ENCODE measurements at regions not wholly inside any gene's neighbourhood (a gene's known extent, or its start where the extent isn't known, plus 50 kb on each side); places are given as distances from the start of the nearest gene placed in this dataset.

DNA sequence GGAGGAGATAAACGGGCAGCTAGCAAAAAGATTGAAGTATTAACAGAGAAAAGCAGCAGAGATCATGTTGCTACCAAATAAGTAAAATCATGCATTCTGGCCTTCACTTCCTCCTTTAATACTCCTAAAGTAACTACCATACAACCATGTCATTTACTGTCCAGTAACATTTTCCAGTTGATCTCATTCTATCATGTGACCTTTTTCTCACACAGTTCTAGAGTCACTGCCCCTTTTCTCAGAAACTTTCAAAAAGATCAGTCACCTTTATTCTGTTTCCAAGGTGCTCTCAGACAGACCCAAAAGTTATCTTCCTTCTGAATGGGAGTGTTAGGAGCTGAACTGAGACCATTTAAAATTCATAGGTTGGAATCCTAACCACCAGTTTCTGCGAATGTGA lies 984.4 kb downstream of the FAM181B start:
- DNase-seq (ENCODE audit: low read depth in 2 of 2): no peak

DNA sequence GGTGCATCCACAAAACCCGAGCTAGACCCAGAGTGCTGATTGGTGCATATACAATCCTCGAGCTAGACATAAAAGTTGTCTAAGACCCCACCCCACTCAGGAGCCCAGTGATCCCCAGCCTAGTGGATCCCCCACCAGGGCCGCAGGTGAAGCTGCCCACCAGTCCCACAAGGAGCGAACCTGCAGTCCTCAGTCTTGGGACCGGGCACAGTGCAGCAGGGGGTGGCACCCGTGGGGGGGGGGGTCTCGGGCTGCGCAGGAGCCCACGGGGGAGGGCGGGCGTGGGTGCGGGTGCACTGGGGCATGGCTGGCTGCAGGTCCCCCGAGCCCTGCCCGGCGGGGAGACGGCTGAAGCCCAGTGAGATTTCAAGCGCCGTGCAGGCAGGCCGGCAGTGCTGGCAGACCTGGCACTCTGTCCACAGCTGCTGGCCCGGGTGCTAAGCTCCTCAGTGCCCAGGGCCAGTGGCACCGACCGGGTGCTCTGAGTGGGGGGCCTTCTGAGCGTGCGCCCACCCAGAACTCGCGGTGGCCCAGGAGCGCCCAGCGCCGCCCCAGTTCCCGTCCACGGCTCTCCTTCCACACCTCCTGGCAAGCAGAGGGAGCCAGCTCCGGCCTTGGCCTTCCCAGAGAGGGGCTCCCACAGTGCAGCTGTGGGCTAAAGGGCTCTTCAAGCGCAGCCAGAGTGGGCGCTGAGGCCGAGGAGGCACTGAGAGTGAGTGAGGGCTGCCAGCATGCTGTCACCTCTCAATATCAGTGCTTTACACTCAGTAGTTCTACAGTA lies 989.1 kb downstream of the FAM181B start:
- DNase-seq (ENCODE audit: low read depth in 2 of 2): no peak

DNA sequence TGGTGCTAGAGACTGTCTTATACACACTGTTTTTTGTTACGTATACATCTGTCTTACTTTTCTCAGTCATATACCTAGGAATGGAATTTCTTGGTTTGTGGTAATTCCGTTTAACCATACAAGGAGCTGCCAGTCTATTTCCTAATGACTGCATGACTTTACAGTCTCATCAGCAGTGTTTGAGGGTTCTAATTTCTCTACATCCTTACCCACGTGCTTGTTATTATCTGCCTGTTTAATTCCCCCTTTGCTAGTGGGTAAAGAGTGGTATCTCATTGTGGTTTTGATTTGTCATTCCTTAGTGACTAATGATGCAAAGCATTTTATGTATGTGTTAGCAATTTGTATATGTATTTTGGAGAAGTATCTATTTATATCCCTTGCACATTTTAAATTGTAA lies 1008.0 kb downstream of the FAM181B start:
- DNase-seq (ENCODE audit: low read depth in 2 of 2): peak; percentile 45 to 60

DNA sequence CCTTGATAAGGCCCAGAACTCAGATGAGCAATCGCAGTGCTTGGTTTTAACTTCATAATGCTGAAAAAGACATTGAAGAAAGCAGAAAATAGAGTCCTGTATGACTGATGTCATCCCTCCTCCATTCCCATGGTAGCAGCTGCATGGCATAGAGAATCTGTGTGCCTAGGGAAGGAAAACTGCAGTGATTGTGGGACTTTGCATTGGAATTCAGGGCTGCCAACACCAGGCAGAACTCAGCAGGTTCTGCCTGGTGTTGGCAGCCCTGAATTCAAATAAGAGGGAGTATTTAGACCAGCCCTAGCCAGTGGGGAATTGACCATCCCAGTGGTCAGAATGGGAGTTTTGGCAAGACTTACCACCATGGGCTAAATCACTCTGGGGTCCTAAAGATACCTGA lies 1016.0 kb downstream of the FAM181B start:
- no peak for DNase-seq (ENCODE audit: low read depth in 2 of 2)

DNA sequence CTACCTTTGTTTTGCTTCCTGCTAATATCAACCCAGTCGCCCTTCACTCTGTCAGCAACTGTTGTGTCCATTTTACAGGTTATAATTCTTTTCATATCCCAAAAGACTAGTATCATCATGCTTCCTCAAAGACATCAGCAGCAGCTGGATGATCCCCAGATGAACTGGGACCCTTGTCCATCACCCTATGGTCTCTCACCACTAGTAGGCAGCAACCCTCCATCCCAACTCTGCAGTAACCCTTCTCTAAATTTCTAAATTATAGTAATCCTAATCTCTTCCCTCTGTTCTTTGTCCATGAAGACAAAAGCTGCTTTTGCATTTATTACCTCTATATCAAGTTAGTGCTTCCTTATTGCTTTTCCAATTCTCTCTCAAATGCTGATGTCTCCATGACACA lies 1025.8 kb downstream of the FAM181B start:
- no peak for DNase-seq (ENCODE audit: low read depth in 2 of 2)

DNA sequence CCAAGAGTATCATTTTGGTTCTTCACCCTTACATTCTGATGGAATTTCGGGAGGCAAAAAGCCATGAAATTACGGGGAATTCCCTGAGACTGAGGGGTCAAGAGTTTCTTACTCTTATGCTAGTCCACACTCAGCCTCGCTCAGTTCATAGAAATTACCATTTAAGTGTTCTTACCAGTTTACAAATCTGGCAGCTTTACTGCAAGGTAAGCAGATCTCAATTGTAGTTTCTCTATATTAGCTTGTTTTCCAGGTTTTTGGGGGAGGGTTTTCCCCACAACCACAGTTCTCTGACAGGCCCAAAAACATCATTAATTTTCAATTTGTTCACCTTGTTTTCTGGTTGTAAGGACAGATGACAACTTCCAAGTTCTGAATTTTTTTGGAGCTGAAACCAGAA lies 1028.4 kb downstream of the FAM181B start:
- DNase-seq (ENCODE audit: low read depth in 2 of 2): no peak

DNA sequence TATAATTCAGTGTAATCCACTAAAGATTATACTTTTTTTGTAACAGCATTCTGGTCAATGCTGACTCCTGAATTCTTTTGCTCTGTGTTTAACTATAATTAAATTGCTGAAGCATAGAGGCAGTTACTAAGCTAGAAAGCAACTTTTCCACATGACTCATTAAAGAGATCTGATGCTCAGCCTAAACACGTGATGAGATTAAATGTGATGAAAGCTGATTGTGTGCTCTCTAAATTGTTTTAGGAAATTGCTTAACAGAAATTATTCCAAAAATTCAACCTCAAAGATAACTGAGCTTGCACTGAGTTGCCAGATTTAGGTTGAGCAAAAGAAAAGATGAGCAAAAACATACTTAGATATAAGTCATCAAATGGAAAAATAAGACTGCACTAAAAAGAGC lies 1033.6 kb downstream of the FAM181B start:
- peak; percentile 37 to 38 for DNase-seq (ENCODE audit: low read depth in 2 of 2)

DNA sequence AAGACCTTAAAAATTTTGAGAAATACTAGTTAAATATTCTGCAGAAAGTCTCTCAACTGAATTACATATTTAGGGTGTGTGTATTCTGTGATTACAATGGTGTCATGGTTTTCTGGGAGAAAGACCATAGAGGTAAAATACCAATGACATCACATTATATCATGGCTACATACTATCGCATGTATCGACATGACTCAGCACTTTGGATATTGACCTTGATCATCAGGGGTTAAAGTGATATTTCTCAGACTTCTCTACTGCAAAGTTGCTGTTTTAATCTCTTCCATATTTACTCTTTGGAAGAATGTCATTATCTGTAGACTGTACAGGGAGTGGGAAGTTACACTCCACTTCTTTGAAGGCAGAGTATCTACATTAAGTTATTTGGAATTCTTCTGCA lies 1046.6 kb downstream of the FAM181B start:
- DNase-seq (ENCODE audit: low read depth in 2 of 2): no peak

DNA sequence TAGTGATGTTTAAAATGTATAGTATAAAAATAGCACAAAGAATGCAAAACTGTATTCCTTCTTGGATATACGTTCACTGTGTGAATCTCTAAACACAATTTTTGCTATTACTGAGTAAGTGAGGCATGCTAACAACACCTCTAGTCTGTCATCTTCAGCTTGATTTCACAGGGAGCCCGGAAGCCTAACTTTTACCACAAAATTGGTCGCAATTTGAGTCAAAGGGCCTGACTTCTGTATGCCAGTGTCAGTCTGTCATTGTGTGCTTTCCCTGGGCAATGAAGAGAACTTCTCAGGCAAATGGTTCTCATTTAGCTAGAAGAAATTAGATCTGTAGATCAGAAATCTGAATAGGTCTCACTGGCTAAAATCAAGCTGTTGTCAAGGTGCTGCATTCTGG lies 1059.5 kb downstream of the FAM181B start:
- no peak for DNase-seq (ENCODE audit: low read depth in 2 of 2)

DNA sequence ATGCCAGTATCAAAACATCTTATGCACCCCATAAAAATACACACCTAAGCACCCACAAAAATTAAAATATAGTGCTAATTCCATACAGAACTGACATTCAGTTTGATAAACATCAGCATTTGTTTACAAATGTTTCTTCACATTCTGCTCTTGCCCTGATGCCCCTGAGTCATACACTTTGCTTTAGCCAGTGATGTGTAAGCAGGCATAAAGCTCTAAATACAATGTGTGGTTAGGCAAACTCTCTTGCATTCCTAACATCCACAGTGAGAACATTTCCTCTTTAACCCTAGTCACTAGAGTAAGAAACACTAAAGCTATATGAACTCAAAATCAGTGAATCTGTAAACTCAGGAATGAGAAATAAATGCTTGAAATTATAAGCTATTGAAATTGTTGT lies 1060.7 kb downstream of the FAM181B start:
- no peak for DNase-seq (ENCODE audit: low read depth in 2 of 2)

DNA sequence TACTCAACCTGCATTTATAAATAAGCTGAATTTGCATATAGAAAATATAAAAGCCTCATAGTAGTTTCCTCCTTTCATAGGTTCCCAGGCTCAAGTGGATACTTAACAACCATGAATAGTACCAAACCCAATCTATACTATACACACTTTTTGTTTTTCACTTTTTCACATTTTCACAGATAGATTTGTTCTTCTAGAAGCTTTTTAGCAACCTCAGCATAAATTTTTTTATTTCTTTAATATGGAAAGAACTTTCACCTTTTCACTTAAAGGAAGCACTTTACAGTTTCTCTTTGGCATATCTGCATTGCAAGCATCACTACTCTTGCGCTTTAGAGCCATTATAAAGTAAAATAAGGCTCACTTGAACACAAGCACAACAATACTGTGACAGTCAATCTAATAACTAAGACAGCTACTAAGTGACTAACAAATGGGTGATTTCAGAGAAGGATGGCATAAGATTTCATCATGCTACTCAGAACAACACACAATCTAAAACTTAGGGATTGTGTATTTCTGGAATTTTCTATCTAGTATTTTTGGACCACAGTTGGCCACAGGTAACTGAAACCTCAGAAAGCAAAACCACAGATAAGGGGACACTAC lies 1063.6 kb downstream of the FAM181B start:
- no peak for DNase-seq (ENCODE audit: low read depth in 2 of 2)

DNA sequence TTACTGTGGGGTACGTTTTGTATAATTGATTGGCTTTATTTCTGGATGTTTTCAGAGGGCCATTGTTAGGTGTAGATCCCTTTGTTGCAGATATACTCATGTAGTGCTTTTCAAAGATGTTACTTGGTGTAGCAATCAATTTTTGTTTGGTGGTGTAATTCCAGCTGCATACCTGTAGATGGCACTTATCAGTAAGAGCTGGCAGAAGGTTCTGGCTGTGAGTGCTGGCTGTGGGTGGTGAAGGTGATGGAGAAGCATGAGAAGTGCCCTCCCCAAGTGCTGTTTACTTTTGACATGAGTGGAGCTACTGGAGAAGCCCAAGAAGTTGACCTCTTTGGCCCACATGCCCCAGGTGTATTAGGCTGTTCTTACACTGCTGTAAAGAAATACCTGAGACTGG lies 1074.9 kb downstream of the FAM181B start:
- DNase-seq (ENCODE audit: low read depth in 2 of 2): no peak

DNA sequence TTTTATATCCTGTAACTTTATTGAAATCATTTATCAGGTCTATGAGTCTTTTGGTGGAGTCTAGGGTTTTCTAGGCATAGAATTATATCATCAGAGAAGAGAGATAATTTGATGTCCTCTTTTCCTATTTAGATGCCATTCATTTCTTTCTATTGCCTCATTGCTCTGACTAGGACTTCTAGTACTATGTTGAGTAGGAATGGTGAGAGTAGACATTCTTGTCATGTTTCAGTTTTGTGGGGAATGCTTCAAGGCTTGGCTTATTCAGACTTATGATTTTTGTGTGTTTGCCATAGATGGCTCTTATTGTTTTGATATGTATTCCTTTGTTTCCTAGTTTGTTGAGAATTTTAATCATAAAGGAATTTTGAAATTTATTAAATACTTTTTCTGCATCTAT lies 1078.3 kb downstream of the FAM181B start:
- peak in 1 of 2 experiments; percentile 3 for DNase-seq (ENCODE audit: low read depth in 2 of 2)

DNA sequence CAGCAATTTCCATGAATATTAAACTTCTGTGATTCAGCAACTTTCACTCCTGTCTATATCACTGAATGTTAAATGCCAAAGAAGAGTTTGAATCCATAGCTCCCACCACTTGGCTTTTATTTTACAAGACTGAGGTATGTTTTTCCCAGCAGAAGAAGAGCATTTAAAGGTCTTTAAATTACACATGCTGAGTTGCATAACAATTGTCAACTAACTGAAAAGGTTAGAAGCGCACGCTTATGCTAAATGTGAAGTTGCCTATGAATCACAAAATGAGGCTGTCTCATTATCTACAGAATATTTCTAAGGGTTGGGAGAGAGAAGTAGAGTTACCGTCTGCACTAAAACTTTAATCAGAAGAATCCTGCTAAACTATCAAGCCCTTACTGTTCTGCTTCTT lies 1086.3 kb downstream of the FAM181B start:
- no peak for DNase-seq (ENCODE audit: low read depth in 2 of 2)

DNA sequence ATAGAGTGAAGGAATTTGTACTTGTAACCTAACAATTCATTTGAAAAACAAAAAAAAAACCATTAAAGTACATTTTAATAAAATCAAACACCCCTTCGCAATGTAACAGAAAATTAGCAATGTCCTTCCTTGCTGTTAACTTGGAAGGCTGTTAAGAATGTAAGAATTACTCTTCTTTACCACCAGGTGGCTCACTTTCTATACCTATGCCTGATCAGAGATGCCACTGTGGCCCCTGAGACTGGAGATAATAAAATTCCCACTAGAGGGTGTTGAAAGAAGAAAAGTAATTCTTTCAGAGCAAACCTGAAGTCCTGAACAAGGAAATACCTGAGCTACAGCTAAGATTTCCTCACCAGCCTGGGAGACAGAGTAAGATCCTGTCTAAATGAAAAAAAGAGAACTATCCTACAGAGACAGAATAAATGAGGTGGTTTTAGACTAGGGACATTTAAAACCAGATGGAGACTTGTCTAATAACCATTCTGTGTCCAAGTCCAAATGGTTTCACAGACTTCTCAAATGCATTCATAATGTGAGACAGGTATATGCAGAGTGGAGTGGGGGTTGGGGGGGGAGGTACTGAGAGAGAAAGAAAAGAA lies 1089.3 kb downstream of the FAM181B start:
- DNase-seq (ENCODE audit: low read depth in 2 of 2): peak; percentile 12 to 16

DNA sequence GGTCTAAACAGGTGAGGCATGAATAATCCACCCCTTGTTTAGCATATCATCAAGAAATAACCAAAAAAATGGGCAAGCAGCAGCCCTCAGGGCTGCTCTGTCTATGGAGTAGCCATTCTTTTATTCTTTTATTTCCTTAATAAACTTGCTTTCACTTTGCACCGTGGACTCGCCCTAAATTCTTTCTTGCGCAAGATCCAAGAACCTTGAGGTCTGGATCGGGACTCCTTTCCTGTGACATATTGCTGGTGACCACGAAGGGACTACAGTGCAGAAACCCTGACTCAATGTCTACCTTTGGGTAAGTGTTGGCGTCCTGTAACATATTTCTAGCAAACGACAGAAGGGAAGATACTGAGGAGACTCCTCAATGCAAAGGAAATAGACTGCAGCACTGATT lies 1099.2 kb downstream of the FAM181B start:
- no peak for DNase-seq (ENCODE audit: low read depth in 2 of 2)

DNA sequence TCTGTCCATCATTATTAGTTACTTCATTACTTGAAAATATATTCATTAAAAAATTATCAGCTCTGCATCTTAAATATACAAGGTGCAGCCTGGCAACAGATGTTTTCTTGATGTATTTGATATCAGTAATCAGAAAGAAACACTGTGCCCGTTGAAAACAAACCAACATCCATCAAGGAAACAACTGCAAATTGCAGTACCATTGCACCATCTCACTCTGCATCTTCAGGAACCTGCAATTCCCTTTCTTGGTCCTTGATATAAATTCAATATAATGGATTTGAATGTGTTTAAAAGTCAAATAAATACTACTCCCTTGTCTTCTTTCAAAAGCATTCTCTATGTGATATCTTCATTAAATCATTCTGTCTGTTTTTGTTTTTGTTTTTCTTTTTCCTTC lies 1131.2 kb downstream of the FAM181B start:
- no peak for DNase-seq (ENCODE audit: low read depth in 2 of 2)

DNA sequence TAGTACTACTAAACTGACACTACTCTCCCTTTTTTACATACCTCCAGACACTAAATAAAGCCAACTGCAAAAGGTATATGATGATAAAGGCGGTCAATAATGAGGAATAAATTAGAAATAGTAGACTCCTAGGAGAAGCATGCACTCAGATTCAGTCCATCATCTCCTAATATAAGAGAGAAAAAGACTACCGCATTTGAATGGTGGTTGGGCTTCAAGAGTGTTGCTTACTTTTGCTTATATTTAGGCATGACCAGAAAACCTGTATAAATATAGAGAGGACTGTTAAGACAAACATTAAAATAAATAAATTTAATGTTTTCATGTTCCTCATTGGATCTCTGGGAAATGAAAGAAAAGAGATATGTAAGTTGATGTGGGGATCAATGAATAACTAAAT lies 1137.0 kb downstream of the FAM181B start:
- no peak for DNase-seq (ENCODE audit: low read depth in 2 of 2)

DNA sequence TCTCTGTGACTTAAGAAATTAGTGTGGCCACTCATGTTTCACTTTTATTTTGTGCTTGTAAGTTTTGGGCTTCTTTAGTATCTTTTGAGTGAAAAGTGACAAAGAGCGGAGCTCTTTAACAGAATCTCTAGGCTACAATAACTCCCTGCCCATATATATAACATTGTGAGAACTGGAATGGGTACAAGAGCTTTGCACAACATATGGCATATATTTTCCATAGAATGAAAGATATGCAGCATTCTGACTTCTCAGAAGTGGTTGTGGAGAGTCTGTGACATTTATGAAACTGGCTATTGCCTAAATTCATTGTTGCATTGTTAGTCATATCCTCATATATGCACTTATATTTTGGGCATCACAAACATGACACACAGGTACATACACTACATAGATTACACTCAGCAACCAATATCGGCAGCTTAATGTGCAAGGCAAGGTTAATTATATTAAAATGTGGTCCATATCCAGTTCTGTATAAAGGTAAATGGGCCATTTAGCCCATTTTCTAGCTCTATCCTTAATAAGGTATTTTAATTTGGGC lies 1148.2 kb downstream of the FAM181B start:
- no peak for DNase-seq (ENCODE audit: low read depth in 2 of 2)

DNA sequence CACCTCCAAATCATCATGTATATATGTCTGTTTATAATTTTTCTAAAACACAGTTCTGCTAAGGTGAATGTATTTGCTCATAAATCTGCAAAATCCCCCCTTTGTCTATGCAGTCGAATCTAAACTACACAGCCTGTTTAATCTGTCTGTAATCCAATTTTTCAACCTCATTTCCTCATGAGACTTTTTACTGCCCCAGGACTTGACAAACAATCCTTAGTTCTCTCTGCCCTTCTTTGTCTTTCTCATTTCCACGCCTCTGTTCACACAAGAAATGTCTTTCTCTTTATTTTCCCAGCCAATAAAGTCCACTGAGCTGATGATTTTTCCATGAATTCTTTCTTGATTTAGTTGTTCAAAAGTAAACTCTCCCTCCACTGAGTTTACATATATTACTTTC lies 1154.3 kb downstream of the FAM181B start:
- no peak for DNase-seq (ENCODE audit: low read depth in 2 of 2)

DNA sequence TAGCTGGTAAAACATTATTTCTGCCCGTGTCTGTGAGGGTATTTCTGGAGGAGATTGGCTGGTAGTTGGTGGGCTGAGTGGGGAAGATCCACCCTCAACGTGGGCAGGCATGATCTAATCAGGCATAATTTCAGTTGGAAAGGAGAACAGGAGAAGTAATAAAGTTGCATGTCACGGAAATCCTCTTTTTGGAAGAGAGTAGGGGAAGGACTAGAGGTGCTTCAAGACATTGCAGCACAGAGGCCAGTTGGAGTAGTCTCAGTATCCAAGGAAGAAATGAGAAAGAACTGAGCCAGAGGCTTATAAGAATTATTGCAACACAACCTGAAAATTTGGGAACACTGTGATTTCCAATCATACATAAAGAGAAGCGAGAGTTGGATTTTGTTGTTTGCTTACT lies 1155.1 kb downstream of the FAM181B start:
- DNase-seq (ENCODE audit: low read depth in 2 of 2): no peak

DNA sequence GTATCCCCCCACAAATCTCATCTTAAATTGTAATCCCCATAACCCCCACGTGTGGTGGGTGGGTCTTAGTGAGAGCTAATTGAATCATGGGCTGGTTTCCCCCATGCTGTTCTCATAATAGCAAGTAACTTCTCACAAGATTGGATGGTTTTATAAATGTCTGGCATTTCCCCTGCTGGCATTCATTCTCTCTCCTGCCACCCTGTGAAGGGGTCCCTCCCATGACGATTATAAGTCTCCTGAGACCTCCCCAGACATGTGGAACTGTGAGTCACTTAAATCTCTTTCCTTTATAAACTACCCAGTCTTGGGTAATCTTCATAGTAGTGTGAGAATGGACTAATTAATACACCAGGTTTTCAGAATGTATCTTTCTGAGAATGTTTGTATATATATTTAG lies 1159.4 kb downstream of the FAM181B start:
- DNase-seq (ENCODE audit: low read depth in 2 of 2): no peak

DNA sequence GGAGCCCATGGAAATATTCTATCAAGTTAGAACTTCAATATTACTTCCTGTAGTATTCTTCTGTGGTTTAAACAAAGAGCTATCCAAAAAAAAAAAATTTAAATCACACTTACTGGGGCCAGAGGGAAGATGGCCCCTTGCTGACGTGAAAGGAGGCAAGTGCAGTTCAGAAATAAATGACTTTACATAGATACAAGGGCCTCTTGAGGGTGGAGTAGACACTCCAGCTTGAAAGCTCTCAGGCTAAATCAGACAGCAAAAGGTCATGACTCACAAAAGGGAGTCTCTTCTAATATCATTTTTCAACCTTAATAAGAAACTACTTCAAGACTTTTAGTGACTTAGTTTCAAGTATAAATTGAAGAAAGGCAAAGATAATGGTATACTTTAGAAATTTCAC lies 1160.3 kb downstream of the FAM181B start:
- DNase-seq (ENCODE audit: low read depth in 2 of 2): no peak

All from fibroblast of skin of left biceps (primary cell).